SKM-1 (cell line): ENCODE measurements at regions not wholly inside any gene's neighbourhood (a gene's known extent, or its start where the extent isn't known, plus 50 kb on each side); places are given as distances from the start of the nearest gene placed in this dataset.
"Not testable (repeated sequence)": the region's sequence is repeated elsewhere in the genome, so short reads cannot be mapped to it uniquely, and the experiment has no call there.

Experiments
- DNase-seq: peaks from one replicate; lab custom pipeline; 2025; ENCODE audit not compliant: unreplicated experiment; lab: John Stamatoyannopoulos, UW

- no peak for DNase-seq
Measured at GRCh38 chr9:80507611-80508010, 935.8 kb downstream of the TLE4 start.

GRCh38 chr9:80504601-80505230, 933.0 kb downstream of the TLE4 start:
- DNase-seq, result no peak

- DNase-seq, result no peak
Measured at GRCh38 chr9:80503671-80504281, 932.0 kb downstream of the TLE4 start.

- DNase-seq, result no peak
Measured at GRCh38 chr9:80502306-80502705, 930.5 kb downstream of the TLE4 start.

- no peak for DNase-seq
Measured at GRCh38 chr9:80501635-80502034, 929.9 kb downstream of the TLE4 start.

GRCh38 chr9:80500300-80500699, 928.5 kb downstream of the TLE4 start:
- DNase-seq, result no peak

GRCh38 chr9:80498001-80498555, 926.3 kb downstream of the TLE4 start:
- no peak for DNase-seq

GRCh38 chr9:80496901-80497556, 925.3 kb downstream of the TLE4 start:
- DNase-seq, result no peak

GRCh38 chr9:80493258-80493657, 921.5 kb downstream of the TLE4 start:
- DNase-seq, result no peak

GRCh38 chr9:80492221-80492620, 920.5 kb downstream of the TLE4 start:
- DNase-seq, result no peak

- no peak for DNase-seq
Measured at GRCh38 chr9:80491086-80491696, 919.4 kb downstream of the TLE4 start.

GRCh38 chr9:80489329-80489728, 917.6 kb downstream of the TLE4 start:
- no peak for DNase-seq

- no peak for DNase-seq
Measured at GRCh38 chr9:80485420-80486250, 913.9 kb downstream of the TLE4 start.

- not testable (repeated sequence) for DNase-seq
Measured at GRCh38 chr9:80482251-80482650, 910.5 kb downstream of the TLE4 start.

GRCh38 chr9:80467632-80468031, 895.9 kb downstream of the TLE4 start:
- DNase-seq, result no peak

- no peak for DNase-seq
Measured at GRCh38 chr9:80465556-80465955, 893.8 kb downstream of the TLE4 start.

- no peak for DNase-seq
Measured at GRCh38 chr9:80449513-80449912, 877.7 kb downstream of the TLE4 start.

- DNase-seq, result no peak
Measured at GRCh38 chr9:80448996-80449395, 877.2 kb downstream of the TLE4 start.

GRCh38 chr9:80447876-80448275, 876.1 kb downstream of the TLE4 start:
- no peak for DNase-seq

- no peak for DNase-seq
Measured at GRCh38 chr9:80440724-80441123, 869.0 kb downstream of the TLE4 start.

- no peak for DNase-seq
Measured at GRCh38 chr9:80437825-80438224, 866.1 kb downstream of the TLE4 start.
